ENCODE measurements at regions not wholly inside any gene's neighbourhood (a gene's known extent, or its start where the extent isn't known, plus 50 kb on each side); places are given as distances from the start of the nearest gene placed in this dataset.
"Not testable (repeated sequence)": the region's sequence is repeated elsewhere in the genome, so short reads cannot be mapped to it uniquely, and the experiment has no call there.

DNA sequence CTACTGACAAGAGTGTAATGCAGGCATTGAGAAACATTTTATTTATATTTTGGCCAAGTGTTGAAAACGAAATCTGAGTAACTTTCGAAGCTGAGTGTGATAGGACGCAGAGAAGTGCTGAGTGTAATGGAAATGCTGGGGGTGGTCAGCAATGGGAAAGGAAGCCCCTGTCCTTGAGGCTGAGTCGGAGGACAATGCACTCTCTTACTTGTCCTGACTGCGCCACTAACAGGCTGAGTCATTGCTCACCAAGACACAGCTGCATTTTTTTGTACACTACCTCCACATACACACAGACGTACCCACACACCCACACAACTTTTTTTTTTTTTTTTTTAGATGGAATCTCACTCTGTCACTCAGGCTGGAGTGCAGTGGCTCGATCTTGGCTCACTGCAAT is 637.7 kb downstream of the SLCO4C1 start:
- TF ChIP-seq POLR2A (IDR thresholded peaks at IDR 0.05): no peak
- TF ChIP-seq CTCF (IDR thresholded peaks at IDR 0.05): no peak
- no peak for TF ChIP-seq EP300 (IDR thresholded peaks at IDR 0.05)
- intact Hi-C loops (cut with DNase I): no loop called here
- H3K4me3 ChIP-seq: no peak overlapping the region
- 58 to 67% (median 65%) methylated on average over 7 of the region's 7 CpGs for WGBS, 3 donors
- H3K9me3 ChIP-seq: no peaks in the 10 kb centered on the region
- no peak for DNase-seq
- no peaks in the 10 kb centered on the region for H3K27me3 ChIP-seq
- H3K27ac ChIP-seq: no peak overlapping the region
- H3K4me1 ChIP-seq (ENCODE audit: insufficient read depth): no peaks in the 10 kb centered on the region
- no peaks in the 10 kb centered on the region for H3K36me3 ChIP-seq

DNA sequence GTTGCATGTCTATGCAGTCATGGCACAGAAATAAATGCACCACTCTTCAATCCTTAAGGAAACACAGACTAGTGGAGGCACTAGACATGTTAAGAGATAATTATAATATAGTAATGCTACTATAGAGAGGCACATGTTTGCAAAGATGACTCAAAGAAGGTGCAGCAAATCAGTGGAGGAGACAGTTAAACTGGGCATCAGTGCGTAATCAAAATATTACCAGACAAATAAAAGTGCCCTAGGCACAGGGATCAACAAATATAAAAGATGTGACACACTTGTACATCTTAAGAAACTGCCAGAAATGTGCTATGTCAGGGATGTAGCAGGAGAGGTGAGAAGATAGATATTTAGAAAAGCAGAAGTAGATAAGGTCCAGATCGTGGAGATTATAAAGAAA is 642.1 kb downstream of the SLCO4C1 start:
- H3K36me3 ChIP-seq: no peaks in the 10 kb centered on the region
- H3K4me3 ChIP-seq: no peak overlapping the region
- no peaks in the 10 kb centered on the region for H3K27me3 ChIP-seq
- H3K27ac ChIP-seq: no peak overlapping the region
- intact Hi-C loops (cut with DNase I): no loop called here
- no peak for DNase-seq
- H3K4me1 ChIP-seq (ENCODE audit: insufficient read depth): no peaks in the 10 kb centered on the region
- H3K9me3 ChIP-seq: no peaks in the 10 kb centered on the region
- TF ChIP-seq EP300 (IDR thresholded peaks at IDR 0.05) (no peak), CTCF (IDR thresholded peaks at IDR 0.05) (no peak), POLR2A (IDR thresholded peaks at IDR 0.05) (no peak)
- 82 to 84% (median 83%) methylated on average over 2 of the region's 2 CpGs for WGBS, 3 donors

- intact Hi-C loops (cut with DNase I): no loop called here
- no peaks in the 10 kb centered on the region for H3K36me3 ChIP-seq
- 66 to 77% (median 72%) methylated on average over 2 of the region's 2 CpGs for WGBS, 3 donors
- no peak overlapping the region for H3K4me3 ChIP-seq
- no peaks in the 10 kb centered on the region for H3K27me3 ChIP-seq
- DNase-seq: no peak
- no peaks in the 10 kb centered on the region for H3K4me1 ChIP-seq (ENCODE audit: insufficient read depth)
- no peaks in the 10 kb centered on the region for H3K9me3 ChIP-seq
- TF ChIP-seq EP300 (IDR thresholded peaks at IDR 0.05) (no peak), CTCF (IDR thresholded peaks at IDR 0.05) (no peak), POLR2A (IDR thresholded peaks at IDR 0.05) (no peak)
- no peak overlapping the region for H3K27ac ChIP-seq
These were observed 648.2 kb downstream of the SLCO4C1 start for GRCh38 chr5:101647861-101648260.

- Histone ChIP-seq H3K27me3 (no peaks in the 10 kb centered on the region), H3K9me3 (no peaks in the 10 kb centered on the region), H3K4me3 (no peak overlapping the region), H3K27ac (no peak overlapping the region), H3K36me3 (no peaks in the 10 kb centered on the region), H3K4me1 (ENCODE audit: insufficient read depth) (no peaks in the 10 kb centered on the region)
- 43 to 59% (median 43%) methylated on average over 2 of the region's 2 CpGs for WGBS, 3 donors
- no peak for TF ChIP-seq POLR2A (IDR thresholded peaks at IDR 0.05)
- TF ChIP-seq CTCF (IDR thresholded peaks at IDR 0.05): no peak
- TF ChIP-seq EP300 (IDR thresholded peaks at IDR 0.05): no peak
- intact Hi-C loops (cut with DNase I): no loop called here
- no peak for DNase-seq
These were observed 652.3 kb downstream of the SLCO4C1 start for GRCh38 chr5:101643794-101644193.

DNA sequence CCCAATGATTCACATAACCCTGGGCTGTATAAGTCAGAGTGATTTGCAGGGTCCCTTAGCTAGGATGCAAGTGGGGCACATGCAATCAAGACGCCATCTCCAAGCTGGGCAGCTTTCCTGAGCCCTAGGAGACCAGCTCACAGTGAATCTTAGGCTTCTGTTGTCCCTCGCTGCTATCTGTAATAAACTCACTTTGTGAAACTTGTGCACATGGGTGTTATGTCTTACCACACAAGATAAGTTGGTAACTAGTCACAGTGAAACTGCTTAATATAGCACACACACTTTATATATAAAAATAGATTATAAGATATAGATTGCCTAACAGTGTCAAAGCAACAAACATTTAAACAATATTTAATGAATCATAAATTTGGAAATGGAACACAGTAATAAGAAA is 658.5 kb downstream of the SLCO4C1 start:
- intact Hi-C loops (cut with DNase I): no loop called here
- WGBS, 3 donors: 89 to 93% (median 90%) methylated on average over 2 of the region's 2 CpGs
- TF ChIP-seq POLR2A (IDR thresholded peaks at IDR 0.05) (no peak), EP300 (IDR thresholded peaks at IDR 0.05) (no peak), CTCF (IDR thresholded peaks at IDR 0.05) (no peak)
- no peaks in the 10 kb centered on the region for H3K4me1 ChIP-seq (ENCODE audit: insufficient read depth)
- no peaks in the 10 kb centered on the region for H3K36me3 ChIP-seq
- no peak overlapping the region for H3K27ac ChIP-seq
- no peak for DNase-seq
- no peak overlapping the region for H3K4me3 ChIP-seq
- no peaks in the 10 kb centered on the region for H3K9me3 ChIP-seq
- H3K27me3 ChIP-seq: no peaks in the 10 kb centered on the region

- H3K4me3 ChIP-seq; H3K9me3 ChIP-seq; intact Hi-C loops (cut with DNase I); H3K36me3 ChIP-seq; DNase-seq; H3K27ac ChIP-seq; H3K27me3 ChIP-seq; H3K4me1 ChIP-seq (ENCODE audit: insufficient read depth): not testable (repeated sequence)
- 48% methylated on average over 2 of the region's 2 CpGs for WGBS, 3 donors
These were observed 668.3 kb downstream of the SLCO4C1 start for GRCh38 chr5:101627770-101628169.
